ENCODE measurements at regions not wholly inside any gene's neighbourhood (a gene's known extent, or its start where the extent isn't known, plus 50 kb on each side); places are given as distances from the start of the nearest gene placed in this dataset.

- TF ChIP-seq JUNB (IDR thresholded peaks at IDR 0.05) (no peak), ZNF302 (CRISPR knock-in tag; IDR thresholded peaks at IDR 0.05) (no peak), RFX5 (IDR thresholded peaks at IDR 0.05) (no peak), CBX8 (IDR thresholded peaks at IDR 0.05) (no peak), ESRRA (IDR thresholded peaks at IDR 0.05; ENCODE audit: borderline replicate concordance, low read length) (no peak), HDAC2 (IDR thresholded peaks at IDR 0.05) (no peak), CHD4 (IDR thresholded peaks at IDR 0.05; ENCODE audit: borderline replicate concordance) (no peak)
- TF ChIP-seq, protein P1, sequence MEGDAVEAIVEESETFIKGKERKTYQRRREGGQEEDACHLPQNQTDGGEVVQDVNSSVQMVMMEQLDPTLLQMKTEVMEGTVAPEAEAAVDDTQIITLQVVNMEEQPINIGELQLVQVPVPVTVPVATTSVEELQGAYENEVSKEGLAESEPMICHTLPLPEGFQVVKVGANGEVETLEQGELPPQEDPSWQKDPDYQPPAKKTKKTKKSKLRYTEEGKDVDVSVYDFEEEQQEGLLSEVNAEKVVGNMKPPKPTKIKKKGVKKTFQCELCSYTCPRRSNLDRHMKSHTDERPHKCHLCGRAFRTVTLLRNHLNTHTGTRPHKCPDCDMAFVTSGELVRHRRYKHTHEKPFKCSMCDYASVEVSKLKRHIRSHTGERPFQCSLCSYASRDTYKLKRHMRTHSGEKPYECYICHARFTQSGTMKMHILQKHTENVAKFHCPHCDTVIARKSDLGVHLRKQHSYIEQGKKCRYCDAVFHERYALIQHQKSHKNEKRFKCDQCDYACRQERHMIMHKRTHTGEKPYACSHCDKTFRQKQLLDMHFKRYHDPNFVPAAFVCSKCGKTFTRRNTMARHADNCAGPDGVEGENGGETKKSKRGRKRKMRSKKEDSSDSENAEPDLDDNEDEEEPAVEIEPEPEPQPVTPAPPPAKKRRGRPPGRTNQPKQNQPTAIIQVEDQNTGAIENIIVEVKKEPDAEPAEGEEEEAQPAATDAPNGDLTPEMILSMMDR (IDR thresholded peaks at IDR 0.05), result no peak
- TF ChIP-seq, protein P2, sequence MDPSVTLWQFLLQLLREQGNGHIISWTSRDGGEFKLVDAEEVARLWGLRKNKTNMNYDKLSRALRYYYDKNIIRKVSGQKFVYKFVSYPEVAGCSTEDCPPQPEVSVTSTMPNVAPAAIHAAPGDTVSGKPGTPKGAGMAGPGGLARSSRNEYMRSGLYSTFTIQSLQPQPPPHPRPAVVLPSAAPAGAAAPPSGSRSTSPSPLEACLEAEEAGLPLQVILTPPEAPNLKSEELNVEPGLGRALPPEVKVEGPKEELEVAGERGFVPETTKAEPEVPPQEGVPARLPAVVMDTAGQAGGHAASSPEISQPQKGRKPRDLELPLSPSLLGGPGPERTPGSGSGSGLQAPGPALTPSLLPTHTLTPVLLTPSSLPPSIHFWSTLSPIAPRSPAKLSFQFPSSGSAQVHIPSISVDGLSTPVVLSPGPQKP (IDR thresholded peaks at IDR 0.05; ENCODE audit: low read depth, low read length), result no peak
Observed at GRCh38 chr9:97237311-97237786, 70.1 kb upstream of the CCDC180 start.
